HS-5 (cell line): ENCODE measurements at regions not wholly inside any gene's neighbourhood (a gene's known extent, or its start where the extent isn't known, plus 50 kb on each side); places are given as distances from the start of the nearest gene placed in this dataset.

ENCODE experiments used
- DNase-seq: peaks from one replicate; pipeline ENCODE4 v3.0.0-alpha.2; 2012; ENCODE audit warnings: low read depth

DNA sequence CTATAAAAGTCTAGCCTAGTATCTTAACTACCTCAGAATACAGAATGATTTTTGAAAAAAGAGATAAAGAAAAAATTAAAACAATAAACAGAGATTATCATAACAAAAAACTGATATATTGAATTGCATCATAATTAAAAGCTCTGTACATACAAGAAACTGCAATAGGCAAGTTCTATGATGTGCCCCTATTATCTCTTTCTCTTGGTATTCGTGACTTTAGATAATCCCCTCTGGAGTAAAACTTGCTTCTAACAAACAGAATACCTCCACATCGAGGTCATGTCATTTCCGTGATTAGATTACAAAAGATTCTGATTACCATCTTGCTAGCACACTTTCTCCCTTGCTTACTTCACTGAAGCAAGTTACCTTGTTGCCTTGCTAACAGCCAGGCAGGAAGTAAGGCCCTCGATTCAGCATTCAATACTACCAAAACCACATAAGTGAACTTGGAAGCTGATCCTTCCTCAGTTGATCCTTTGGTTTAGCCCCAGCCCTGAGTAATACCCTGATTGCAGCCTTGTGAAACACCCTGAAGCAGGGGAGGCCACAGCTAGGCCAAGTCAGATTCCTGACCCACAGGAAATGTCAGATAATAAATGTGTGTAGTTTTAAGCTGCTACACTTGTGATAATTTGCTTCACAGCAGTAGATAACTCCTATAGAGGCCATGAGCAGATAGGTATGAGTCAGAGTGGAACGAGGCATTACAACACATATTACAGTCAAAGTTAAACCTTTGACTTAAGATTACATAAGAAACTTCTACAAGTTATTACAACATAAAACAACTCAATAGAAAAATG is 53.7 kb upstream of the TMX4 start:
- DNase-seq: peak; percentile 72

DNA sequence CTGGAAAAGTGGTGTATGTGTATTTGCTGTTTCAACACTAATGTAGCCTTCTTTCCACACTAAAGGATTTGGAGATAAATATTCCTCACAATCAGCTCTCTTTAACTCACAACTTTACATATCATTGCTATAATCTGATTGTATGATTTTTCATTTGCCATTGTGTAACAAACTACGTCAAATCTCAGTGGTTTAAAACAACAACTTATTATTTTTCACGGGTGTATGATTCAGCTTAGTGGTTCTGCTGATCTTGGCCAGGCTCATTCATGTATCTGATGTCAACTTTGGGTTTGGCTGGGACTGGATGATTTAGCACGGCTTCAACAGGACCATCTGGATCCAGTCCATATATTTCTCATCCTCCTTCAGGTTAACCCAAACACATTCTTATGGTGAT is 55.4 kb upstream of the TMX4 start:
- DNase-seq: no peak

DNA sequence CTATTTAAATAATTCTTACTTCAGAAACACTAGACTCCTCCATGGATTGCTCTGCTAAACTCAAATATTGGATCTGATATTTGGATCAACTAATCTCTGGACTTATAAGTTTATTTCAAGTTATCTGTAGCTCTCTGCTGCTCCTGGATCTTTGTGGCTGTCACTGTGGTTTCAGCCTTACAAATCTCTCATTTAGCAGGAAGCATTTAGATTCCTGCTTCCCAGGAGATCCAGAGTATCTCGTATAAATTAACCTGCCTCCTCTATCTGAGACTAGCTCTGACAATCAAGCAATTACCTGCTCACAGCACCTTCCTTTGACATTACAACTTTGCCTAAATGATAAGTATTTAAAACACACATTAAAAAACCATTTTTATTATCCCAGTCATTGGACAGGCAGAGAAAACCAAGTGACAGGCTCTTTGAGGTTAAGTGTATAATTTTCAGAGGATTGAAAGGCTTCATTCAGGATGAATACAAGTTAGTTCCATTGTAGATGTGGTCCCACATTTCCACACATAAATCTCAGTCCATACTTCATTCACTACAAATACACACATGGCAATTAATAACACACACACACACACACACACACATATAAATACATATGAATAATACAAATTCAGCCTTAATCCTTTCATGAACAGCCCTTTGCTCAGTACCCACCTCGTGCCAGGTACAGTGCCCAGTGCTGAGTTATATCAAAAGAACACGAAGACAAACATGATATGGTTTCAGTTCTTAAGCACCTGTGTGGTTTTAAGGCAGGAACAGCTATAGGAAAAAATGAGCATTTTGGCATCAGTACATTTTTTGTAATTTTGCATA is 55.5 kb upstream of the PLCB1 start:
- DNase-seq: no peak

DNA sequence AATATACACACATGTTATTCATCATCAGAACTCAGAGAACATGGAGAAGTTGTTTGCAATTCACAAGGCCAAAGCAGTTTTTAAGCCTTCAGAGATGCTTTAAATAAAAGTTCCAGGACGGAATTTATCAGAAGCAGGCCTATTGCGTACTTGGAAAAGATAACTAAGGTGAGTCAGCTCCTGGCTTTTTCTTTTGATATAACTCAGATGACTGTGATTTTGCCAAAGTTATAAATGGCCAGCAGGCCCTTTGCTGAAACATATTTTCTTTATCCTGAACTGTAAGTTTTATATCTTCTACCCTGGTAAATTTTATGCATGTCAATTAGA is 55.0 kb upstream of the PLCB1 start:
- DNase-seq: no peak

DNA sequence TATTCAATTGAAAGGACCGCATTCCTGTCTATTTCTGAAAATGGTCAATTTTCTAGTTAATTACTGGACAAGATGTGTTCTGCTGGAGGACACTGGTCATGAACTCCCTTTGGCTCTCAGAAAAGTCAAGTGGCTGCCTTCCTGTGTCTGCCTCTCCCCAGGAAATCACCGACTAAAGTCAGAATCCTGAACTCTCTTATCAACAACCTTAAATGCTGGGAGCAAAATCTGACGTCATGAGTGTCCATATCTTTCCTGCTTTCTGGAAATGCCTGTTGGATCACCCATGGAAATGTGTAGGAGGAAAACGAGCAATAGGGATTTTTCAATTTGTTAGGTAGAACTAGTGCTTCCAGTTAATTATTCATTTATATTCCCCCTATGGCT is 53.5 kb upstream of the PLCB1 start:
- no peak for DNase-seq

DNA sequence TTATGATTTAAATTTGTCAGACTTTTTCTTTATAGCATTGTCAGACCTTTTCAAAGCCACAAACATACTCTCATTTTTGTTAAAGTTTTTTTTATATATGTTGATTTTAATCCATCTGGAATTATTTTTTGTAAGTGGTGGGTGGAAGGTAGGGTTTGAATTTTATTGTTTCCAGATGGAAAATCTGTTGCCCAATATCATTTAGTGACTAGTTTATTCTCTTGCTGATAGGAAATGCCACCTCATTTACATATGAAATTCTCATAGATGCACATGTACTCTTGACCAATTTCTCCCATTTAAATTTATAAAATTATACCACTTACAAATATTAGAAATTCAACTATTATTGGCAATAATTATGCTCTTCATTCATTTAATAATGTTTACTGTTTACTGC is 52.1 kb upstream of the PLCB1 start:
- DNase-seq: no peak

DNA sequence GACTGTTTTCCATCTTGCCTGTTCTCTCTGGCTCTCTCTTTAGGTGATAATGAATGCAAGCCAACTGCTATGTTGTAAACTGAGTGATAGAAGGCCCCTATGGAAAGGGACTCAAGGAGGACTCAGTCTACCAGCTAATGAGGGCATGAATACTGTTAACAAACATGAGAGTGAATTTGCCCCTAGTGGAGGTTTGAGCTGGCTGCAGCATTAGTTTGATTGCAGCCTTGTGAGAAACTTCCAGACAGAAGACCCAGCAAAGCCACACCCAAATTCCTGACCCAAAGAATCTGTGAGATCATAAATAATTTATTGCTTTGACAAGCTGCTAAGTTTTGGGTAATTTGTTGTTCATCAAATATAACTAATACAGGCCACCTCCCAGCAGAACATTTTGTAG is 50.0 kb upstream of the PLCB1 start:
- no peak for DNase-seq
